ENCODE measurements at regions not wholly inside any gene's neighbourhood (a gene's known extent, or its start where the extent isn't known, plus 50 kb on each side); places are given as distances from the start of the nearest gene placed in this dataset.
"Not testable (repeated sequence)": the region's sequence is repeated elsewhere in the genome, so short reads cannot be mapped to it uniquely, and the experiment has no call there.

DNA sequence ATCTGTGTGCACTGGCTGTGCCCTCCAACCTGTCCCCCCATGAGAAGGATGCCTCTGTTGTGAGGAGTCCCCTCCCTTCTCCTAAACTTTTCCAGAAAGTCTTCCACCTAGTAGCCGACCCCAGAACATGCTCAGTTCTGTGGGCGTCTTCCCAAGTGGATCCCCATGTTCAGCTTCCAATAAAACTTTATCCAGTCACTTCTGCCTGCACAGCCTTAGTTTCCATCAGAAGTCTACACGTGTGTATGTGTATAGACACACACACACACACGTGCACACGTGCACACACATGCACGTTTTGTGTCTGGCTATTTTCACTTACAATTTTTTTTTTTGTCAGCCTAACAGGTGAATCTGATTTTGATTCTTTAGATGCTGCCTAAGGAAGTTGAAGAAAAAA, 115.1 kb downstream of the RTP5 start:
- no peaks in the 10 kb centered on the region for H3K9me3 ChIP-seq
- peaks cover 0 to 3% of the 10 kb centered on the region in 2 donors for H3K36me3 ChIP-seq (ENCODE audit: control insufficient read depth in 2 of 2, extremely low read depth in 1 of 2, insufficient read depth in 1 of 2, low read length in 1 of 2)
- H3K36me3 Mint-ChIP-seq = no peaks in the 10 kb centered on the region
- ChIA-PET POLR2A (no interaction called here), CTCF (interaction anchor here in 1 of 2 donors (0.7 kb wide), 1 partner anchor 140 kb away, joined by 3 read pairs; no protein-coding TSS in a partner anchor)
- H3K27ac Mint-ChIP-seq = peak overlapping the region in 1 of 2 donors; percentile 83
- H3K27ac ChIP-seq (ENCODE audit: low read length) = peak overlapping the region; percentile 63
- H3K4me1 ChIP-seq (ENCODE audit: control insufficient read depth in 1 of 2, extremely low read depth in 1 of 2, insufficient read depth in 2 of 2, low read length in 2 of 2) = peaks cover 0 to 19% of the 10 kb centered on the region in 2 experiments
- ATAC-seq (replicated peaks in 1 of 4) = no peak
- H3K4me3 Mint-ChIP-seq = no peak overlapping the region
- H3K9me3 Mint-ChIP-seq = no peaks in the 10 kb centered on the region
- WGBS (ENCODE audit: insufficient coverage) = no CpG with 5 or more reads among the region's 6 CpGs
- peaks cover 14 to 27% (median 23%) of the 10 kb centered on the region in 3 donors for H3K4me1 Mint-ChIP-seq
- no peak for DNase-seq
- no peak overlapping the region for H3K4me3 ChIP-seq (ENCODE audit: control insufficient read depth in 1 of 2, extremely low read depth in 1 of 2, low read length in 1 of 2)
- H3K27me3 Mint-ChIP-seq = no peaks in the 10 kb centered on the region
- peaks cover 0 to 3% of the 10 kb centered on the region in 2 experiments for H3K27me3 ChIP-seq (replicated peaks in 1 of 2; ENCODE audit: control insufficient read depth in 2 of 2, extremely low read depth in 1 of 2, insufficient read depth in 2 of 2, low read length in 1 of 2)

DNA sequence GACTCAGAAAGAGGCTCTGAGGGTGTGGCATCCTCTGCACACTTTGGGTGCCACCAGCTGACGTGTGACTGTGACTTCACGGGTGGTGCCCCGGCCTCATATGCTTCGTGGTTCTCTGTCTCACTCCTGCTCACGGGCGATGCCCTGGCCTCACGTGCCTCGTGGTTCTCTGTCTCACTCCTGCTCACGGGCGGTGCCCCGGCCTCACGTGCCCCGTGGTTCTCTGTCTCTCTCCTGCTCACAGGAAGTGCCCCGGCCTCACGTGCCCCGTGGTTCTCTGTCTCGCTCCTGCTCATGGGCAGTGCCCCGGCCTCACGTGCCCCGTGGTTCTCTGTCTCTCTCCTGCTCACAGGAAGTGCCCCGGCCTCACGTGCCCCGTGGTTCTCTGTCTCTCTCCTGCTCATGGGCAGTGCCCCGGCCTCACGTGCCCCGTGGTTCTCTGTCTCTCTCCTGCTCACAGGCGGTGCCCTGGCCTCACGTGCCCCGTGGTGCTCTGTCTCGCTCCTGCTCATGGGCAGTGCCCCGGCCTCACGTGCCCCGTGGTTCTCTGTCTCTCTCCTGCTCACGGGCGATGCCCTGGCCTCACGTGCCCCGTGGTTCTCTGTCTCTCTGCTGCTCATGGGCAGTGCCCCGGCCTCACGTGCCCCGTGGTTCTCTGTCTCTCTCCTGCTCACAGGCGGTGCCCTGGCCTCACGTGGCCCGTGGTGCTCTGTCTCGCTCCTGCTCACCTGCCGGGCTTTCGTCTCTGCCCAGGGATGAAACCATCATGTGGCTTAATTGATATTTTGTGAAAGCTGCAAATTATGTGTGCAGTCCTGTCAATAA, 115.8 kb downstream of the RTP5 start:
- H3K36me3 Mint-ChIP-seq; H3K9me3 Mint-ChIP-seq; POLR2A ChIA-PET; H3K9me3 ChIP-seq; H3K27me3 Mint-ChIP-seq; H3K4me3 ChIP-seq (ENCODE audit: control insufficient read depth in 1 of 2, extremely low read depth in 1 of 2, low read length in 1 of 2); H3K27me3 ChIP-seq (replicated peaks in 1 of 2; ENCODE audit: control insufficient read depth in 2 of 2, extremely low read depth in 1 of 2, insufficient read depth in 2 of 2, low read length in 1 of 2); H3K36me3 ChIP-seq (ENCODE audit: control insufficient read depth in 2 of 2, extremely low read depth in 1 of 2, insufficient read depth in 1 of 2, low read length in 1 of 2): not testable (repeated sequence)
- DNase-seq (peak in 34 of 35 experiments; percentile 18 to 86 (median 57)), ATAC-seq (replicated peaks in 1 of 4) (peak; percentile 84 to 100 (median 95))
- CTCF ChIA-PET = interaction anchor here in 1 of 2 donors (0.7 kb wide), 1 partner anchor 141 kb away, joined by 3 read pairs; no protein-coding TSS in a partner anchor
- 31% methylated on average over 37 of the region's 46 CpGs for WGBS (ENCODE audit: insufficient coverage)
- H3K4me3 Mint-ChIP-seq = peak overlapping the region in 1 of 3 donors; percentile 55
- H3K4me1 Mint-ChIP-seq = peaks cover 14 to 27% (median 23%) of the 10 kb centered on the region in 3 donors
- H3K27ac Mint-ChIP-seq = peak overlapping the region; percentile 48 to 83
- Histone ChIP-seq H3K4me1 (ENCODE audit: control insufficient read depth in 1 of 2, extremely low read depth in 1 of 2, insufficient read depth in 2 of 2, low read length in 2 of 2) (peaks cover 0 to 19% of the 10 kb centered on the region in 2 experiments), H3K27ac (ENCODE audit: low read length) (peak overlapping the region; percentile 63)

- Histone ChIP-seq H3K4me1 (ENCODE audit: control insufficient read depth in 1 of 2, extremely low read depth in 1 of 2, insufficient read depth in 2 of 2, low read length in 2 of 2) (peaks cover 0 to 19% of the 10 kb centered on the region in 2 experiments), H3K4me3 (ENCODE audit: control insufficient read depth in 1 of 2, extremely low read depth in 1 of 2, low read length in 1 of 2) (no peak overlapping the region), H3K9me3 (no peaks in the 10 kb centered on the region), H3K27ac (ENCODE audit: low read length) (peak overlapping the region; percentile 63), H3K36me3 (ENCODE audit: control insufficient read depth in 2 of 2, extremely low read depth in 1 of 2, insufficient read depth in 1 of 2, low read length in 1 of 2) (no peaks in the 10 kb centered on the region), H3K27me3 (replicated peaks in 1 of 2; ENCODE audit: control insufficient read depth in 2 of 2, extremely low read depth in 1 of 2, insufficient read depth in 2 of 2, low read length in 1 of 2) (peaks cover 0 to 3% of the 10 kb centered on the region in 2 experiments)
- Mint-ChIP-seq H3K9me3 (no peaks in the 10 kb centered on the region), H3K4me3 (peak overlapping the region in 1 of 3 donors; percentile 55), H3K4me1 (peaks cover 14 to 27% (median 23%) of the 10 kb centered on the region in 3 donors), H3K27me3 (no peaks in the 10 kb centered on the region), H3K27ac (peak overlapping the region in 1 of 2 donors; percentile 77), H3K36me3 (no peaks in the 10 kb centered on the region)
- ATAC-seq (replicated peaks in 1 of 4) (no peak), DNase-seq (no peak)
- WGBS (ENCODE audit: insufficient coverage) = 86% methylated on average over 1 of the region's 5 CpGs
- ChIA-PET POLR2A (no interaction called here), CTCF (no interaction called here)
Measured at GRCh38 chr2:241985986-241986329, 116.4 kb downstream of the RTP5 start.

DNA sequence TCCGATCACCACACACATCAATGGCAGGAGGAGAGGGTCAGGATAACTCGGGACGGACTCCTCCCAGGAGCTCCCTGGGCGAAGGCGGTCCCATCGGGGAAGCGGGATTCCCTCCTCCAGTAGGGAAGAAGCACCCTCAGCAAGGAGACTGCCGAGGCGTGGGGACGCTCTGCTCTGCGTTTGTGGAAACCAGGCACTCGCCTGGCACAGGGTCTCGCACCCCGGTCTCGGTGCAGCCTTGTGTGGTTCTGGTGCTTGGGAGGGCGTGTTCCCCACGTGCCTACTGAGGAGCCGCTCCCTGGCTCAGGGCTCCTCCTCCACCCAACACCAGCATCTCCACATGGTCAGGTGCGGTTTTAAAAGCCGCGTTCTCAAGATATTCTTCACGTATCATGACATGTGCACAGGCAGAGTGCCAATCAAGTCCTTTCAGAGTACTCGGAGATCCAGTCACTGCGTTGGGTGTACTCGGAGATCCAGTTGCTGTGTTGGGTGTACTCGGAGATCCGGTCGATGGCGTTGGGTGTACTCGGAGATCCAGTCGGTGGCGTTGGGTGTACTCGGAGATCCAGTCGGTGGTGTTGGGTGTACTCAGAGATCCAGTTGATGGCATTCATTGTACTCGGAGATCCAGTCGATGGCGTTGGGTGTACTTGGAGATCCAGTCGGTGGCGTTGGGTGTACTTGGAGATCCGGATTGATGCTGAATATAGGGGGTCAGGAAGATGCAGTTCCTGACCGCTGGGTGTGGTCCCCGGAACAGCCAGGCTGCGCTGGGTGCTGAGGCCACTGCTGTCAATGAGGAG, 117.5 kb downstream of the RTP5 start:
- Histone ChIP-seq H3K4me1 (ENCODE audit: control insufficient read depth in 1 of 2, extremely low read depth in 1 of 2, insufficient read depth in 2 of 2, low read length in 2 of 2) (peaks cover 0 to 19% of the 10 kb centered on the region in 2 experiments), H3K27me3 (replicated peaks in 1 of 2; ENCODE audit: control insufficient read depth in 2 of 2, extremely low read depth in 1 of 2, insufficient read depth in 2 of 2, low read length in 1 of 2) (peaks cover 0 to 3% of the 10 kb centered on the region in 2 experiments), H3K27ac (ENCODE audit: low read length) (no peak overlapping the region), H3K36me3 (ENCODE audit: control insufficient read depth in 2 of 2, extremely low read depth in 1 of 2, insufficient read depth in 1 of 2, low read length in 1 of 2) (no peaks in the 10 kb centered on the region), H3K9me3 (no peaks in the 10 kb centered on the region), H3K4me3 (ENCODE audit: control insufficient read depth in 1 of 2, extremely low read depth in 1 of 2, low read length in 1 of 2) (no peak overlapping the region)
- peaks cover 14 to 27% (median 23%) of the 10 kb centered on the region in 3 donors for H3K4me1 Mint-ChIP-seq
- CTCF ChIA-PET = no interaction called here
- ATAC-seq (replicated peaks in 1 of 4) = no peak
- peak in 1 of 35 experiments; percentile 15 for DNase-seq
- no peaks in the 10 kb centered on the region for H3K27me3 Mint-ChIP-seq
- no peak overlapping the region for H3K27ac Mint-ChIP-seq
- no peaks in the 10 kb centered on the region for H3K9me3 Mint-ChIP-seq
- no peak overlapping the region for H3K4me3 Mint-ChIP-seq
- H3K36me3 Mint-ChIP-seq = no peaks in the 10 kb centered on the region
- WGBS (ENCODE audit: insufficient coverage) = 82% methylated on average over 28 of the region's 43 CpGs
- POLR2A ChIA-PET = no interaction called here

DNA sequence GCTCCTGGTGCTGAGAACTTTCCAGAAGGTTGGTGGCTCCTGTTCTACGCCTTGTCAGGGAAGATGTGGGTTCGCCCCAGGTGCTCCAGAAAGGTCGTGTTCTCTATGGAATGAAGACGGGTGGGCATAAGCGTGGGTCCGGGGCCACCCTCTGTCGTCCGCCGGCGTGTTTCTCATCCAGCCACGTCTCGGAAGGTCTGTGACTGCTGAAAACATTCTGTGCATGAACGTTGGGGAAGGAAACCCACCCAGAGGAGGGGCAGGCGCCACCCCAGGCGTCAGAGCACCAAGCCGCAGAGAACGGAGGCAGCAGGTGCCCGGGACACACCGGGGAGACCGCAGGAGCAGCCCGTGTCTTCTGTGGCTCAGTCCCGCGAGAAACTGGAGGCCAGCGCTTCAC, 118.2 kb downstream of the RTP5 start:
- Histone ChIP-seq H3K27me3 (replicated peaks in 1 of 2; ENCODE audit: control insufficient read depth in 2 of 2, extremely low read depth in 1 of 2, insufficient read depth in 2 of 2, low read length in 1 of 2) (peaks cover 0 to 3% of the 10 kb centered on the region in 2 experiments), H3K9me3 (no peaks in the 10 kb centered on the region), H3K4me3 (ENCODE audit: control insufficient read depth in 1 of 2, extremely low read depth in 1 of 2, low read length in 1 of 2) (no peak overlapping the region), H3K4me1 (ENCODE audit: control insufficient read depth in 1 of 2, extremely low read depth in 1 of 2, insufficient read depth in 2 of 2, low read length in 2 of 2) (peaks cover 0 to 19% of the 10 kb centered on the region in 2 experiments), H3K36me3 (ENCODE audit: control insufficient read depth in 2 of 2, extremely low read depth in 1 of 2, insufficient read depth in 1 of 2, low read length in 1 of 2) (no peaks in the 10 kb centered on the region), H3K27ac (ENCODE audit: low read length) (no peak overlapping the region)
- no peaks in the 10 kb centered on the region for H3K36me3 Mint-ChIP-seq
- peaks cover 14 to 27% (median 23%) of the 10 kb centered on the region in 3 donors for H3K4me1 Mint-ChIP-seq
- H3K27me3 Mint-ChIP-seq = no peaks in the 10 kb centered on the region
- 81% methylated on average over 24 of the region's 24 CpGs for WGBS (ENCODE audit: insufficient coverage)
- ATAC-seq (replicated peaks in 1 of 4) (no peak), DNase-seq (no peak)
- CTCF ChIA-PET = no interaction called here
- no peak overlapping the region for H3K27ac Mint-ChIP-seq
- H3K9me3 Mint-ChIP-seq = no peaks in the 10 kb centered on the region
- POLR2A ChIA-PET = no interaction called here
- no peak overlapping the region for H3K4me3 Mint-ChIP-seq

GRCh38 chr2:241988146-241988545, 118.6 kb downstream of the RTP5 start:
- peaks cover 0 to 19% of the 10 kb centered on the region in 2 experiments for H3K4me1 ChIP-seq (ENCODE audit: control insufficient read depth in 1 of 2, extremely low read depth in 1 of 2, insufficient read depth in 2 of 2, low read length in 2 of 2)
- H3K9me3 ChIP-seq = no peaks in the 10 kb centered on the region
- Mint-ChIP-seq H3K36me3 (no peaks in the 10 kb centered on the region), H3K4me3 (no peak overlapping the region), H3K27ac (no peak overlapping the region), H3K27me3 (no peaks in the 10 kb centered on the region), H3K4me1 (peaks cover 14 to 27% (median 23%) of the 10 kb centered on the region in 3 donors), H3K9me3 (no peaks in the 10 kb centered on the region)
- H3K4me3 ChIP-seq (ENCODE audit: control insufficient read depth in 1 of 2, extremely low read depth in 1 of 2, low read length in 1 of 2) = no peak overlapping the region
- no peak overlapping the region for H3K27ac ChIP-seq (ENCODE audit: low read length)
- no peaks in the 10 kb centered on the region for H3K36me3 ChIP-seq (ENCODE audit: control insufficient read depth in 2 of 2, extremely low read depth in 1 of 2, insufficient read depth in 1 of 2, low read length in 1 of 2)
- peaks cover 0 to 3% of the 10 kb centered on the region in 2 experiments for H3K27me3 ChIP-seq (replicated peaks in 1 of 2; ENCODE audit: control insufficient read depth in 2 of 2, extremely low read depth in 1 of 2, insufficient read depth in 2 of 2, low read length in 1 of 2)
- ATAC-seq (replicated peaks in 1 of 4) (no peak), DNase-seq (no peak)
- CTCF ChIA-PET = no interaction called here
- WGBS (ENCODE audit: insufficient coverage) = 93% methylated on average over 8 of the region's 11 CpGs
- POLR2A ChIA-PET = no interaction called here
